ENCODE measurements at regions not wholly inside any gene's neighbourhood (a gene's known extent, or its start where the extent isn't known, plus 50 kb on each side); places are given as distances from the start of the nearest gene placed in this dataset.

- intact Hi-C loops (cut with DNase I; ENCODE audit: low total_unique reads), result no loop called here
- no peak overlapping the region for H3K4me3 ChIP-seq (ENCODE audit: low read depth, poor library complexity, severe bottlenecking)
- TF ChIP-seq CTCF (IDR thresholded peaks at IDR 0.05), result no peak
- no peak for TF ChIP-seq POLR2A (IDR thresholded peaks at IDR 0.05)
- no peak for DNase-seq (ENCODE audit: low spot score in 2 of 2)
These were observed 1370.7 kb upstream of the CDH2 start for GRCh38 chr18:29547626-29548025.

- no peak overlapping the region for H3K4me3 ChIP-seq (ENCODE audit: low read depth, poor library complexity, severe bottlenecking)
- no peak for DNase-seq (ENCODE audit: low spot score in 2 of 2)
- intact Hi-C loops (cut with DNase I; ENCODE audit: low total_unique reads), result no loop called here
- no peak for TF ChIP-seq CTCF (IDR thresholded peaks at IDR 0.05)
- no peak for TF ChIP-seq POLR2A (IDR thresholded peaks at IDR 0.05)
- WGBS, 2 donors, result 63 to 67% methylated on average over 2 of the region's 2 CpGs
These were observed 1363.6 kb upstream of the CDH2 start for GRCh38 chr18:29540548-29540947.

- DNase-seq (ENCODE audit: low spot score in 2 of 2), result no peak
- TF ChIP-seq POLR2A (IDR thresholded peaks at IDR 0.05), result no peak
- no peak for TF ChIP-seq CTCF (IDR thresholded peaks at IDR 0.05)
- intact Hi-C loops (cut with DNase I; ENCODE audit: low total_unique reads), result no loop called here
- no peak overlapping the region for H3K4me3 ChIP-seq (ENCODE audit: low read depth, poor library complexity, severe bottlenecking)
These were observed 1354.8 kb upstream of the CDH2 start for GRCh38 chr18:29531746-29532145.

GRCh38 chr18:29523371-29523770 lies 1346.4 kb upstream of the CDH2 start:
- no peak for DNase-seq (ENCODE audit: low spot score in 2 of 2)
- TF ChIP-seq CTCF (IDR thresholded peaks at IDR 0.05) (no peak), POLR2A (IDR thresholded peaks at IDR 0.05) (no peak)
- WGBS, 2 donors, result 51 to 64% methylated on average over 3 of the region's 3 CpGs
- intact Hi-C loops (cut with DNase I; ENCODE audit: low total_unique reads), result no loop called here
- no peak overlapping the region for H3K4me3 ChIP-seq (ENCODE audit: low read depth, poor library complexity, severe bottlenecking)

GRCh38 chr18:29512761-29513160 lies 1335.8 kb upstream of the CDH2 start:
- no peak for TF ChIP-seq POLR2A (IDR thresholded peaks at IDR 0.05)
- TF ChIP-seq CTCF (IDR thresholded peaks at IDR 0.05), result no peak
- intact Hi-C loops (cut with DNase I; ENCODE audit: low total_unique reads), result no loop called here
- H3K4me3 ChIP-seq (ENCODE audit: low read depth, poor library complexity, severe bottlenecking), result no peak overlapping the region
- WGBS, 2 donors, result 56 to 70% methylated on average over 3 of the region's 3 CpGs
- DNase-seq (ENCODE audit: low spot score in 2 of 2), result no peak

- no peak overlapping the region for H3K4me3 ChIP-seq (ENCODE audit: low read depth, poor library complexity, severe bottlenecking)
- intact Hi-C loops (cut with DNase I; ENCODE audit: low total_unique reads), result no loop called here
- TF ChIP-seq POLR2A (IDR thresholded peaks at IDR 0.05) (no peak), CTCF (IDR thresholded peaks at IDR 0.05) (no peak)
- no peak for DNase-seq (ENCODE audit: low spot score in 2 of 2)
These were observed 1335.3 kb upstream of the CDH2 start for GRCh38 chr18:29512203-29512602.

Data from lower leg skin (tissue), 4 donors.